ENCODE measurements at regions not wholly inside any gene's neighbourhood (a gene's known extent, or its start where the extent isn't known, plus 50 kb on each side); places are given as distances from the start of the nearest gene placed in this dataset.

- Histone ChIP-seq H3K79me1 (ENCODE audit: low read length) (no peaks in the 10 kb centered on the region), H3K56ac (ENCODE audit: low read length) (no peak overlapping the region), H3K36me3 (ENCODE audit: control insufficient read depth, insufficient read depth, low read length) (no peaks in the 10 kb centered on the region), H3K27me3 (ENCODE audit: insufficient read depth, low read length, poor library complexity) (no peaks in the 10 kb centered on the region), H3K18ac (ENCODE audit: low read length) (no peak overlapping the region), H3K4me1 (ENCODE audit: control insufficient read depth, low read depth, low read length) (no peaks in the 10 kb centered on the region), H4K5ac (ENCODE audit: low read length) (no peak overlapping the region), H2AK5ac (ENCODE audit: low read length) (no peak overlapping the region), H3K4me2 (ENCODE audit: low read length) (no peak overlapping the region), H3K27ac (ENCODE audit: low read depth, low read length) (no peak overlapping the region), H3K4me3 (ENCODE audit: low read length) (no peak overlapping the region), H2BK15ac (replicated peaks; ENCODE audit: low read depth) (no peak overlapping the region), H3K9ac (ENCODE audit: low read length) (no peak overlapping the region), H4K8ac (ENCODE audit: low read depth, low read length) (no peak overlapping the region), H3K4ac (ENCODE audit: low read depth, low read length) (no peak overlapping the region), H2BK120ac (ENCODE audit: low read depth, low read length) (no peak overlapping the region), H3K23ac (ENCODE audit: low read length) (no peak overlapping the region), H3K79me2 (ENCODE audit: control insufficient read depth, insufficient read depth, low read length) (no peaks in the 10 kb centered on the region), H2BK5ac (ENCODE audit: low read length) (no peak overlapping the region)
- DNase-seq: peak; percentile 15
- no CpG with 5 or more reads among the region's 3 CpGs for WGBS (ENCODE audit: extremely low coverage, insufficient coverage, low lambda C conversion rate)
Measured at GRCh38 chr13:63700350-63700749, 2284.7 kb upstream of the PCDH20 start.

- Histone ChIP-seq H3K9ac (ENCODE audit: low read length) (no peak overlapping the region), H3K79me1 (ENCODE audit: low read length) (no peaks in the 10 kb centered on the region), H3K79me2 (ENCODE audit: control insufficient read depth, insufficient read depth, low read length) (no peaks in the 10 kb centered on the region), H2AK5ac (ENCODE audit: low read length) (no peak overlapping the region), H3K18ac (ENCODE audit: low read length) (no peak overlapping the region), H4K5ac (ENCODE audit: low read length) (no peak overlapping the region), H3K4ac (ENCODE audit: low read depth, low read length) (no peak overlapping the region), H2BK5ac (ENCODE audit: low read length) (no peak overlapping the region), H2BK120ac (ENCODE audit: low read depth, low read length) (no peak overlapping the region), H3K27me3 (ENCODE audit: insufficient read depth, low read length, poor library complexity) (no peaks in the 10 kb centered on the region), H2BK15ac (replicated peaks; ENCODE audit: low read depth) (no peak overlapping the region), H4K8ac (ENCODE audit: low read depth, low read length) (no peak overlapping the region), H3K56ac (ENCODE audit: low read length) (no peak overlapping the region), H3K36me3 (ENCODE audit: control insufficient read depth, insufficient read depth, low read length) (no peaks in the 10 kb centered on the region), H3K4me3 (ENCODE audit: low read length) (no peak overlapping the region), H3K4me2 (ENCODE audit: low read length) (no peak overlapping the region), H3K27ac (ENCODE audit: low read depth, low read length) (no peak overlapping the region), H3K4me1 (ENCODE audit: control insufficient read depth, low read depth, low read length) (no peaks in the 10 kb centered on the region), H3K23ac (ENCODE audit: low read length) (no peak overlapping the region)
- no peak for DNase-seq
- no CpG with 5 or more reads among the region's 5 CpGs for WGBS (ENCODE audit: extremely low coverage, insufficient coverage, low lambda C conversion rate)
Measured at GRCh38 chr13:63699948-63700347, 2284.3 kb upstream of the PCDH20 start.

- Histone ChIP-seq H3K4me2 (ENCODE audit: low read length) (no peak overlapping the region), H3K23ac (ENCODE audit: low read length) (no peak overlapping the region), H3K4ac (ENCODE audit: low read depth, low read length) (no peak overlapping the region), H3K4me1 (ENCODE audit: control insufficient read depth, low read depth, low read length) (no peaks in the 10 kb centered on the region), H3K27ac (ENCODE audit: low read depth, low read length) (no peak overlapping the region), H3K79me2 (ENCODE audit: control insufficient read depth, insufficient read depth, low read length) (no peaks in the 10 kb centered on the region), H4K8ac (ENCODE audit: low read depth, low read length) (no peak overlapping the region), H3K56ac (ENCODE audit: low read length) (no peak overlapping the region), H2BK120ac (ENCODE audit: low read depth, low read length) (no peak overlapping the region), H3K79me1 (ENCODE audit: low read length) (no peaks in the 10 kb centered on the region), H3K36me3 (ENCODE audit: control insufficient read depth, insufficient read depth, low read length) (no peaks in the 10 kb centered on the region), H3K27me3 (ENCODE audit: insufficient read depth, low read length, poor library complexity) (no peaks in the 10 kb centered on the region), H3K9ac (ENCODE audit: low read length) (no peak overlapping the region), H2AK5ac (ENCODE audit: low read length) (no peak overlapping the region), H3K4me3 (ENCODE audit: low read length) (no peak overlapping the region), H4K5ac (ENCODE audit: low read length) (no peak overlapping the region), H2BK5ac (ENCODE audit: low read length) (no peak overlapping the region), H3K18ac (ENCODE audit: low read length) (no peak overlapping the region), H2BK15ac (replicated peaks; ENCODE audit: low read depth) (no peak overlapping the region)
- no peak for DNase-seq
Measured at GRCh38 chr13:63696055-63696454, 2280.4 kb upstream of the PCDH20 start.

GRCh38 chr13:63693696-63694095 is 2278.0 kb upstream of the PCDH20 start:
- no peak overlapping the region for H2BK5ac ChIP-seq (ENCODE audit: low read length)
- H3K36me3 ChIP-seq (ENCODE audit: control insufficient read depth, insufficient read depth, low read length): no peaks in the 10 kb centered on the region
- no peak for DNase-seq
- H3K79me1 ChIP-seq (ENCODE audit: low read length): no peaks in the 10 kb centered on the region
- no peak overlapping the region for H3K4ac ChIP-seq (ENCODE audit: low read depth, low read length)
- WGBS (ENCODE audit: extremely low coverage, insufficient coverage, low lambda C conversion rate): no CpG with 5 or more reads among the region's 15 CpGs
- H3K4me2 ChIP-seq (ENCODE audit: low read length): no peak overlapping the region
- no peak overlapping the region for H2BK15ac ChIP-seq (replicated peaks; ENCODE audit: low read depth)
- no peak overlapping the region for H3K9ac ChIP-seq (ENCODE audit: low read length)
- H3K23ac ChIP-seq (ENCODE audit: low read length): no peak overlapping the region
- no peak overlapping the region for H3K27ac ChIP-seq (ENCODE audit: low read depth, low read length)
- H4K8ac ChIP-seq (ENCODE audit: low read depth, low read length): no peak overlapping the region
- H3K27me3 ChIP-seq (ENCODE audit: insufficient read depth, low read length, poor library complexity): no peaks in the 10 kb centered on the region
- H3K4me3 ChIP-seq (ENCODE audit: low read length): no peak overlapping the region
- no peak overlapping the region for H3K56ac ChIP-seq (ENCODE audit: low read length)
- no peak overlapping the region for H3K18ac ChIP-seq (ENCODE audit: low read length)
- no peak overlapping the region for H2BK120ac ChIP-seq (ENCODE audit: low read depth, low read length)
- no peaks in the 10 kb centered on the region for H3K79me2 ChIP-seq (ENCODE audit: control insufficient read depth, insufficient read depth, low read length)
- H2AK5ac ChIP-seq (ENCODE audit: low read length): no peak overlapping the region
- H4K5ac ChIP-seq (ENCODE audit: low read length): no peak overlapping the region
- H3K4me1 ChIP-seq (ENCODE audit: control insufficient read depth, low read depth, low read length): no peaks in the 10 kb centered on the region

GRCh38 chr13:63691474-63691873 is 2275.8 kb upstream of the PCDH20 start:
- H3K79me2 ChIP-seq (ENCODE audit: control insufficient read depth, insufficient read depth, low read length): no peaks in the 10 kb centered on the region
- no peak overlapping the region for H3K4me2 ChIP-seq (ENCODE audit: low read length)
- H3K4me3 ChIP-seq (ENCODE audit: low read length): no peak overlapping the region
- no peak overlapping the region for H3K18ac ChIP-seq (ENCODE audit: low read length)
- H3K4me1 ChIP-seq (ENCODE audit: control insufficient read depth, low read depth, low read length): no peaks in the 10 kb centered on the region
- H2AK5ac ChIP-seq (ENCODE audit: low read length): no peak overlapping the region
- H2BK5ac ChIP-seq (ENCODE audit: low read length): no peak overlapping the region
- no peak overlapping the region for H3K27ac ChIP-seq (ENCODE audit: low read depth, low read length)
- no peak overlapping the region for H4K5ac ChIP-seq (ENCODE audit: low read length)
- H2BK15ac ChIP-seq (replicated peaks; ENCODE audit: low read depth): no peak overlapping the region
- H2BK120ac ChIP-seq (ENCODE audit: low read depth, low read length): no peak overlapping the region
- WGBS (ENCODE audit: extremely low coverage, insufficient coverage, low lambda C conversion rate): no CpG with 5 or more reads among the region's 3 CpGs
- DNase-seq: no peak
- H3K27me3 ChIP-seq (ENCODE audit: insufficient read depth, low read length, poor library complexity): no peaks in the 10 kb centered on the region
- H3K36me3 ChIP-seq (ENCODE audit: control insufficient read depth, insufficient read depth, low read length): no peaks in the 10 kb centered on the region
- H4K8ac ChIP-seq (ENCODE audit: low read depth, low read length): no peak overlapping the region
- H3K23ac ChIP-seq (ENCODE audit: low read length): no peak overlapping the region
- H3K4ac ChIP-seq (ENCODE audit: low read depth, low read length): no peak overlapping the region
- H3K9ac ChIP-seq (ENCODE audit: low read length): no peak overlapping the region
- H3K56ac ChIP-seq (ENCODE audit: low read length): no peak overlapping the region
- H3K79me1 ChIP-seq (ENCODE audit: low read length): no peaks in the 10 kb centered on the region

GRCh38 chr13:63690672-63691071 is 2275.0 kb upstream of the PCDH20 start:
- H3K4me1 ChIP-seq (ENCODE audit: control insufficient read depth, low read depth, low read length): no peaks in the 10 kb centered on the region
- WGBS (ENCODE audit: extremely low coverage, insufficient coverage, low lambda C conversion rate): no CpG with 5 or more reads among the region's 5 CpGs

More at GRCh38 chr13:63690672-63691071, 2275.0 kb upstream of the PCDH20 start:
- Histone ChIP-seq H3K23ac (ENCODE audit: low read length) (no peak overlapping the region), H3K4me2 (ENCODE audit: low read length) (no peak overlapping the region), H3K79me2 (ENCODE audit: control insufficient read depth, insufficient read depth, low read length) (no peaks in the 10 kb centered on the region), H3K4me3 (ENCODE audit: low read length) (no peak overlapping the region), H3K36me3 (ENCODE audit: control insufficient read depth, insufficient read depth, low read length) (no peaks in the 10 kb centered on the region), H3K27ac (ENCODE audit: low read depth, low read length) (no peak overlapping the region), H3K79me1 (ENCODE audit: low read length) (no peaks in the 10 kb centered on the region), H2BK15ac (replicated peaks; ENCODE audit: low read depth) (no peak overlapping the region), H2BK5ac (ENCODE audit: low read length) (no peak overlapping the region), H3K27me3 (ENCODE audit: insufficient read depth, low read length, poor library complexity) (no peaks in the 10 kb centered on the region), H4K5ac (ENCODE audit: low read length) (no peak overlapping the region), H3K18ac (ENCODE audit: low read length) (no peak overlapping the region), H2AK5ac (ENCODE audit: low read length) (no peak overlapping the region), H4K8ac (ENCODE audit: low read depth, low read length) (no peak overlapping the region), H3K9ac (ENCODE audit: low read length) (no peak overlapping the region), H2BK120ac (ENCODE audit: low read depth, low read length) (no peak overlapping the region), H3K56ac (ENCODE audit: low read length) (no peak overlapping the region), H3K4ac (ENCODE audit: low read depth, low read length) (no peak overlapping the region)
- no peak for DNase-seq
